T-cell (primary cell): ENCODE measurements at regions not wholly inside any gene's neighbourhood (a gene's known extent, or its start where the extent isn't known, plus 50 kb on each side); places are given as distances from the start of the nearest gene placed in this dataset.

Experiments used
- ATAC-seq, 4 experiments: fragments of 200-7000 bp in 3 of 4; fragments of 150-1000 bp in 1 of 4; cut with Tn5 transposase; replicated peaks in 1 of 4; 1 replicate in 3 of 4; 2 replicates in 1 of 4; pipeline ENCODE4 v1.10.0; 2021; ENCODE audit warnings: moderate library complexity in 3 of 4, mild to moderate bottlenecking in 2 of 4, moderate number of reproducible peaks in 1 of 4
- CTCF ChIA-PET, 2 donors: fragments of 300-600 bp; sonication (Branson Sonifier 250); formaldehyde crosslinking; loops; one replicate each; lab custom pipeline; 2022; ENCODE audit warnings: antibody characterized with exemption in 2 of 2; lab: Charles Lee
- POLR2A ChIA-PET, 2 donors: fragments of 300-600 bp; sonication (Branson Sonifier 250); formaldehyde crosslinking; loops; one replicate each; lab custom pipeline; 2022; ENCODE audit warnings: antibody characterized with exemption in 2 of 2; lab: Charles Lee
- DNase-seq, 35 experiments: peaks; one replicate each; pipeline versions ENCODE4 v3.0.0 to v3.0.0-alpha.2; 2013 to 2023
- H3K27ac ChIP-seq: one replicate; pipeline ENCODE4 v1.5.1; 2013; ENCODE audit warnings: low read length
- H3K27me3 ChIP-seq, 2 experiments: replicated peaks in 1 of 2; 1 replicate in 1 of 2; 2 replicates in 1 of 2; pipeline versions ENCODE4 v1.6.1 to v1.7.0; 2013; ENCODE audit warnings: low read length in 1 of 2, mixed read lengths in 1 of 2; ENCODE audit not compliant: control insufficient read depth in 2 of 2, insufficient read depth in 2 of 2; ENCODE audit errors: extremely low read depth in 1 of 2
- H3K36me3 ChIP-seq, 2 donors: 1 replicate in 1 of 2; 2 replicates in 1 of 2; pipeline versions ENCODE4 v1.6.1 to v1.7.0; 2013; ENCODE audit warnings: low read length in 1 of 2; ENCODE audit not compliant: control insufficient read depth in 2 of 2, insufficient read depth in 1 of 2; ENCODE audit errors: extremely low read depth in 1 of 2
- H3K4me1 ChIP-seq, 2 experiments: 1 replicate in 1 of 2; 2 replicates in 1 of 2; pipeline versions ENCODE4 v1.6.1 to v1.7.0; 2013; ENCODE audit warnings: low read length in 2 of 2, mixed read lengths in 1 of 2; ENCODE audit not compliant: insufficient read depth in 2 of 2, control insufficient read depth in 1 of 2; ENCODE audit errors: extremely low read depth in 1 of 2
- H3K4me3 ChIP-seq, 2 donors: 1 replicate in 1 of 2; 2 replicates in 1 of 2; pipeline versions ENCODE4 v1.5.1 to v1.7.0; 2013; ENCODE audit warnings: mild to moderate bottlenecking in 2 of 2, low read length in 1 of 2, moderate library complexity in 1 of 2; ENCODE audit not compliant: control insufficient read depth in 1 of 2; ENCODE audit errors: extremely low read depth in 1 of 2
- H3K9me3 ChIP-seq: 2 replicates; pipeline ENCODE4 v1.7.0; 2013
- H3K27ac Mint-ChIP-seq, 2 donors: one replicate each; pipeline ENCODE4 v1.8.0; 2020 to 2021; ENCODE audit warnings: mild to moderate bottlenecking in 2 of 2, mixed read lengths in 2 of 2
- H3K27me3 Mint-ChIP-seq, 2 donors: one replicate each; pipeline ENCODE4 v1.8.0; 2021 to 2022; ENCODE audit warnings: mixed read lengths in 2 of 2
- H3K36me3 Mint-ChIP-seq: one replicate; pipeline ENCODE4 v1.8.0; 2021; ENCODE audit warnings: mixed read lengths
- H3K4me1 Mint-ChIP-seq, 3 donors: one replicate each; pipeline ENCODE4 v1.8.0; 2020 to 2022; ENCODE audit warnings: mixed read lengths in 3 of 3, mild to moderate bottlenecking in 1 of 3
- H3K4me3 Mint-ChIP-seq, 3 donors: one replicate each; pipeline ENCODE4 v1.8.0; 2020 to 2022; ENCODE audit warnings: mild to moderate bottlenecking in 3 of 3, mixed read lengths in 3 of 3, moderate library complexity in 3 of 3
- H3K9me3 Mint-ChIP-seq, 3 donors: one replicate each; pipeline ENCODE4 v1.8.0; 2020 to 2022; ENCODE audit warnings: mixed read lengths in 3 of 3
- WGBS: methylation state at CpG from one replicate; pipeline ENCODE4 v1.1.5; 2013; ENCODE audit warnings: missing lambda C conversion rate; ENCODE audit not compliant: insufficient coverage; 5-methylcytosine and 5-hydroxymethylcytosine counted together

GRCh38 chr10:113236998-113237397, 287.0 kb downstream of the TCF7L2 start:
- DNase-seq, result no peak
- no peaks in the 10 kb centered on the region for H3K36me3 ChIP-seq
- ChIA-PET POLR2A (no interaction called here), CTCF (no interaction called here)
- H3K4me3 ChIP-seq, result no peak overlapping the region
- Mint-ChIP-seq H3K36me3 (no peaks in the 10 kb centered on the region), H3K27ac (no peak overlapping the region), H3K27me3 (peaks cover 10 to 23% of the 10 kb centered on the region in 2 donors), H3K9me3 (no peaks in the 10 kb centered on the region), H3K4me1 (peaks cover 0 to 3% (median under 1%) of the 10 kb centered on the region in 3 donors), H3K4me3 (no peak overlapping the region)
- H3K4me1 ChIP-seq, result no peaks in the 10 kb centered on the region
- peaks cover 0 to 10% of the 10 kb centered on the region in 2 experiments for H3K27me3 ChIP-seq
- WGBS, result 100% methylated on average over 2 of the region's 5 CpGs
- H3K27ac ChIP-seq, result no peak overlapping the region
- no peak for ATAC-seq
- H3K9me3 ChIP-seq, result no peaks in the 10 kb centered on the region

DNA sequence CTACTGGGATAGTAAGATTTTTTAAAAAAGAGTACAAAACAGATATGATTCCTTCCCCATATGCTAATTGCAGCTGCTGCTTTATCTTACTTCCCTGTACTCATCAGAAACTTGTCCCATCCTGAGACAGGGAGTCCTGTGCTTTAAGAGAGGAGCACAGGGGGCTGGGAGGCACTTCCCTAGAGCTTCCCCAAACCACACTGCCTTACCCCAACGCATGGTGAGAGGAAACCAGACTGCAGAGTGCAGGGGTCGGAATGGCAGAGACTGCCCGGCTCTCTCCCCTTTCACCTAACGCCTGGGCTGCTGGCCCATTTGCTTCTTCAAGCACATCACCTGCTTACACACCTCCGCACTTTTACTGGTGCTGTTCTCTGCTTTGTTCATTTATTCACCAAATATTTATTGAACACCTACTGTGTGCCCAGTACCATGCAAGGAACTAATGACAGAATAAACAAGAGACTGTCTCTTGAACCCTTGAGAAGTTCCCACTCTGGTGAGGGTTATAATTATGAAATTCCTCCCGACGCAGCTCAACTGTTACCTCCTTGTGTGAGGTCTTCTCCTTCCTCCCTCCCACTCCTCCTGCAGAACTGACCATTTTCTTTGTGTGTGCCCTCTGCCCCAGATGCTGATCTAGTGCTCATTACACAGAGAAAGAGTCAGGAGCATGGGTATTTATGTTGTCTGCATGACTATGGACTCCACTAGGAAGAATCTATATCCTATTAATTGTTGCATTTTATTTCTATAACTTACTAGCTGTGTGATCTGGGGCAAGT, 289.7 kb downstream of the TCF7L2 start:
- H3K36me3 Mint-ChIP-seq, result no peaks in the 10 kb centered on the region
- peaks cover 0 to 16% of the 10 kb centered on the region in 2 experiments for H3K27me3 ChIP-seq
- H3K27me3 Mint-ChIP-seq, result peaks cover 19 to 32% of the 10 kb centered on the region in 2 donors
- H3K27ac ChIP-seq, result no peak overlapping the region
- peaks cover 0 to 3% (median 2%) of the 10 kb centered on the region in 3 donors for H3K4me1 Mint-ChIP-seq
- DNase-seq (no peak), ATAC-seq (no peak)
- CTCF ChIA-PET, result interaction anchor here in 1 of 2 donors (0.6 kb wide), 1 partner anchor 145 kb away, joined by 4 read pairs; no protein-coding TSS in a partner anchor
- 70% methylated on average over 3 of the region's 7 CpGs for WGBS
- no peaks in the 10 kb centered on the region for H3K36me3 ChIP-seq
- H3K4me3 ChIP-seq, result no peak overlapping the region
- H3K9me3 Mint-ChIP-seq, result no peaks in the 10 kb centered on the region
- POLR2A ChIA-PET, result no interaction called here
- H3K27ac Mint-ChIP-seq, result no peak overlapping the region
- no peak overlapping the region for H3K4me3 Mint-ChIP-seq
- no peaks in the 10 kb centered on the region for H3K4me1 ChIP-seq
- no peaks in the 10 kb centered on the region for H3K9me3 ChIP-seq

GRCh38 chr10:113240736-113241135, 290.7 kb downstream of the TCF7L2 start:
- no peak overlapping the region for H3K27ac ChIP-seq
- H3K9me3 Mint-ChIP-seq, result no peaks in the 10 kb centered on the region
- H3K4me1 ChIP-seq, result no peaks in the 10 kb centered on the region
- POLR2A ChIA-PET, result no interaction called here
- no peak overlapping the region for H3K4me3 Mint-ChIP-seq
- peaks cover 0 to 16% of the 10 kb centered on the region in 2 experiments for H3K27me3 ChIP-seq
- no CpG with 5 or more reads among the region's 2 CpGs for WGBS
- no peak overlapping the region for H3K27ac Mint-ChIP-seq
- H3K9me3 ChIP-seq, result no peaks in the 10 kb centered on the region
- CTCF ChIA-PET, result interaction anchor here in 1 of 2 donors (0.6 kb wide), 1 partner anchor 144 kb away, joined by 4 read pairs; no protein-coding TSS in a partner anchor
- no peak for DNase-seq
- H3K4me3 ChIP-seq, result no peak overlapping the region
- H3K36me3 Mint-ChIP-seq, result no peaks in the 10 kb centered on the region
- peaks cover 15 to 25% of the 10 kb centered on the region in 2 donors for H3K27me3 Mint-ChIP-seq
- no peak for ATAC-seq
- no peaks in the 10 kb centered on the region for H3K36me3 ChIP-seq
- peaks cover 0 to 3% (median 2%) of the 10 kb centered on the region in 3 donors for H3K4me1 Mint-ChIP-seq

DNA sequence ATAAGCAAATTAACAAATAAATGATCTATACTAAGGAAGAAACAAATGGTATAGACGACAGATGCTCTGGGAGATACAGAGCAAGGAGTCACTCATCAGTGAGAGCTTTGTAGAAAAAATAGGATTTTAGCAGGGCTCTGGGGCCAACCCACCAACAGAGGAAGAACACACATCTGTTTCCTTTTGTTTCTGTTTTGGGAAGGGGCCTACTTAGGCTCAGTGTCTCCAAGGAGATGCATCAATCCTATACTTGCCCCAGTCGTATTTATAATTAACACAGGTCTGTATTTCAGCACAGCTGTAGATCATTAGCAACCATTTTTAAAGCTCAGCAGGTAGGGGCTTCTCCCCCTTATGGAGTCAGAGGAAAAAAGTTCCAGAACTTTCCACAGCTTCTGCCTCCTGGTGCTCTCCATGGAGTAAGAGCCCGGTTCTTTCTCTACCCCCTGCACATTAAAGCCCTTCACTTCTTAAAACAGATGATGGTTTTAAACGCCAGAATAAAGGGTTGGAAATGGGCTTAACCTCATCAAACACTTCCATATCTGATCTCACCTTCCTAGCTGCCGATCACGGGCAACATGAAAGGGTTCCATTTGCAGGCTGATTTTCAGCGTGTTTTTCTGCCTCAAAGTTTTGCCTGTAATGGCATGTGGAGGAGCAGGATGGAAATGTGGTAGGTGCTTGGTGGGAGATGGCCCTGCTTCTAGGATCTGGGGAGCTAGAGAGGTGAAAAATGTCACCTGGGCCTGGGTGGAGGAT, 291.7 kb downstream of the TCF7L2 start:
- peaks cover 0 to 10% of the 10 kb centered on the region in 2 experiments for H3K27me3 ChIP-seq
- H3K9me3 ChIP-seq, result no peaks in the 10 kb centered on the region
- H3K36me3 ChIP-seq, result no peaks in the 10 kb centered on the region
- Mint-ChIP-seq H3K4me3 (no peak overlapping the region), H3K4me1 (peaks cover 0 to 3% (median 2%) of the 10 kb centered on the region in 3 donors), H3K27ac (no peak overlapping the region), H3K36me3 (no peaks in the 10 kb centered on the region), H3K9me3 (no peaks in the 10 kb centered on the region), H3K27me3 (peaks cover 15 to 25% of the 10 kb centered on the region in 2 donors)
- ChIA-PET CTCF (no interaction called here), POLR2A (no interaction called here)
- no peak for DNase-seq
- no peaks in the 10 kb centered on the region for H3K4me1 ChIP-seq
- no peak overlapping the region for H3K4me3 ChIP-seq
- no peak for ATAC-seq
- WGBS, result 7% methylated on average over 2 of the region's 7 CpGs
- no peak overlapping the region for H3K27ac ChIP-seq

- ChIA-PET CTCF (no interaction called here), POLR2A (no interaction called here)
- Mint-ChIP-seq H3K36me3 (no peaks in the 10 kb centered on the region), H3K9me3 (no peaks in the 10 kb centered on the region), H3K27ac (no peak overlapping the region), H3K27me3 (peaks cover 15 to 25% of the 10 kb centered on the region in 2 donors), H3K4me1 (peaks cover 0 to 3% (median 2%) of the 10 kb centered on the region in 3 donors), H3K4me3 (no peak overlapping the region)
- no peak for DNase-seq
- Histone ChIP-seq H3K9me3 (no peaks in the 10 kb centered on the region), H3K36me3 (no peaks in the 10 kb centered on the region), H3K4me1 (no peaks in the 10 kb centered on the region), H3K27me3 (peaks cover 0 to 10% of the 10 kb centered on the region in 2 experiments), H3K27ac (no peak overlapping the region), H3K4me3 (no peak overlapping the region)
- no CpG with 5 or more reads among the region's 2 CpGs for WGBS
- ATAC-seq, result no peak
Measured at GRCh38 chr10:113243311-113243710, 293.3 kb downstream of the TCF7L2 start.

DNA sequence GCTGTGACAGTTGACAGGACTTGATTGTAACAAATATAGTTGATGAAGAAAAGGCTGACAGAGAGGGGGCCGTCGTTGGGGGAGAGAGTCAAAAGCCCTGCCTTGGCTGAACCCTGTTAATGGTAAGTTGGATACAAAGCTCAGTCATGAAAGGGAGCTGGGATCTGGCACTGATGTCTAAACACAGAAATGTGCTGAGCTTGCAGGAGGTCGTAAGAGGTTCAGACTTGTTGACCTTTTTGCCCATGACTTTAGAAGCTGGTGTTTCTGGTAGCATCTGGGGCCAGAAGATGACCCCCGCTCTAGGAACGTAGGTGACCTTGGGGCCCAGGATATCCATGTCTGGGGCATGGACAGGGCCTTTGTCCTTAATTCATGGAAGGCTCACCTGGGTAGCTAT, 294.7 kb downstream of the TCF7L2 start:
- DNase-seq, result no peak
- H3K4me3 ChIP-seq, result no peak overlapping the region
- ChIA-PET POLR2A (no interaction called here), CTCF (no interaction called here)
- no peak overlapping the region for H3K27ac Mint-ChIP-seq
- H3K36me3 ChIP-seq, result no peaks in the 10 kb centered on the region
- no peaks in the 10 kb centered on the region for H3K4me1 ChIP-seq
- no peak overlapping the region for H3K27ac ChIP-seq
- peaks cover 0 to 10% of the 10 kb centered on the region in 2 experiments for H3K27me3 ChIP-seq
- peaks cover 14 to 24% of the 10 kb centered on the region in 2 donors for H3K27me3 Mint-ChIP-seq
- peaks cover 0 to 3% (median 2%) of the 10 kb centered on the region in 3 donors for H3K4me1 Mint-ChIP-seq
- no peaks in the 10 kb centered on the region for H3K9me3 Mint-ChIP-seq
- no peak overlapping the region for H3K4me3 Mint-ChIP-seq
- H3K9me3 ChIP-seq, result no peaks in the 10 kb centered on the region
- WGBS, result 82% methylated on average over 5 of the region's 5 CpGs
- H3K36me3 Mint-ChIP-seq, result no peaks in the 10 kb centered on the region
- ATAC-seq, result no peak
